HG03571 (cell line): ENCODE measurements at regions not wholly inside any gene's neighbourhood (a gene's known extent, or its start where the extent isn't known, plus 50 kb on each side); places are given as distances from the start of the nearest gene placed in this dataset.
"Not testable (repeated sequence)": the region's sequence is repeated elsewhere in the genome, so short reads cannot be mapped to it uniquely, and the experiment has no call there.

Source experiments
- ATAC-seq: cut with Tn5 transposase; IDR thresholded peaks from one replicate; pipeline ENCODE4 v1.9.1; 2021; ENCODE audit not compliant: unreplicated experiment

GRCh38 chr14:44388306-44388705, 118.8 kb downstream of the FSCB start:
- no peak for ATAC-seq

GRCh38 chr14:44385906-44386305, 121.2 kb downstream of the FSCB start:
- no peak for ATAC-seq

GRCh38 chr14:44385296-44385695, 121.8 kb downstream of the FSCB start:
- ATAC-seq, result not testable (repeated sequence)

GRCh38 chr14:44384601-44385293, 122.3 kb downstream of the FSCB start:
- not testable (repeated sequence) for ATAC-seq

- no peak for ATAC-seq
Measured at GRCh38 chr14:44384093-44384492, 123.0 kb downstream of the FSCB start.

- ATAC-seq, result no peak
Measured at GRCh38 chr14:44383636-44384035, 123.4 kb downstream of the FSCB start.

- no peak for ATAC-seq
Measured at GRCh38 chr14:44379292-44379977, 127.6 kb downstream of the FSCB start.

GRCh38 chr14:44374906-44375305, 132.2 kb downstream of the FSCB start:
- ATAC-seq, result no peak

- ATAC-seq, result no peak
Measured at GRCh38 chr14:44372807-44373489, 134.1 kb downstream of the FSCB start.

- no peak for ATAC-seq
Measured at GRCh38 chr14:44372231-44372630, 134.9 kb downstream of the FSCB start.

GRCh38 chr14:44370727-44371126, 136.4 kb downstream of the FSCB start:
- no peak for ATAC-seq

- no peak for ATAC-seq
Measured at GRCh38 chr14:44369401-44370123, 137.5 kb downstream of the FSCB start.

GRCh38 chr14:44361083-44361482, 146.0 kb downstream of the FSCB start:
- no peak for ATAC-seq

- no peak for ATAC-seq
Measured at GRCh38 chr14:44353805-44354204, 153.3 kb downstream of the FSCB start.

GRCh38 chr14:44352201-44352600, 154.9 kb downstream of the FSCB start:
- no peak for ATAC-seq

- ATAC-seq, result no peak
Measured at GRCh38 chr14:44347316-44347715, 159.8 kb downstream of the FSCB start.

GRCh38 chr14:44341116-44341515, 166.0 kb downstream of the FSCB start:
- no peak for ATAC-seq

GRCh38 chr14:44339862-44340261, 167.2 kb downstream of the FSCB start:
- no peak for ATAC-seq

- ATAC-seq, result no peak
Measured at GRCh38 chr14:44339231-44339630, 167.9 kb downstream of the FSCB start.

- no peak for ATAC-seq
Measured at GRCh38 chr14:44317441-44317746, 189.7 kb downstream of the FSCB start.

- peak; percentile 62 for ATAC-seq
Measured at GRCh38 chr14:44316647-44317440, 190.2 kb downstream of the FSCB start.
